ENCODE measurements at regions not wholly inside any gene's neighbourhood (a gene's known extent, or its start where the extent isn't known, plus 50 kb on each side); places are given as distances from the start of the nearest gene placed in this dataset.
A peak's percentile ranks its signal among the peaks of the same experiment; 100 is the strongest.

DNA sequence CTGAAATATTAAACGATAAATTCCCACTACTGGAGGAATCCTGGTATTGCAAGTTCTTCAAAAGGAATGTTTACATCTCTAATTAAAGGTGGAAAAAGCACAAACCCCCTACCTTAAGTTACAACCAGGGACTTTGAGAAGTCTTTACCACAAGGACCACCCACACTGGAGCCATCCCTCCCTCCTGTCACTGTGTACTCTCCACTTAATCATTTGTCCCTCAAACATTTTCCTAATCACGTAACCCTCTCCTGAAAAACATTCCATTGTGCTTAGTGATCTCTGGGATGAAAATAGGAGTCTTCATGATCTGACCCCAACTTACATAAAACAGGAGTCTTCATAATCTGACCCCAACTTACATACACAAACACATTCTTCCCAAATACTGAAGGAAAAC is 85.7 kb downstream of the SUCLG1 start:
- no peak for DNase-seq
- H3K4me1 Mint-ChIP-seq, result no peaks in the 10 kb centered on the region
- no peak for ATAC-seq
- no peak overlapping the region for H3K27ac Mint-ChIP-seq
- peaks cover 23% of the 10 kb centered on the region for H3K27me3 Mint-ChIP-seq
- no peak overlapping the region for H3K4me3 Mint-ChIP-seq
- H3K9me3 Mint-ChIP-seq, result no peaks in the 10 kb centered on the region

DNA sequence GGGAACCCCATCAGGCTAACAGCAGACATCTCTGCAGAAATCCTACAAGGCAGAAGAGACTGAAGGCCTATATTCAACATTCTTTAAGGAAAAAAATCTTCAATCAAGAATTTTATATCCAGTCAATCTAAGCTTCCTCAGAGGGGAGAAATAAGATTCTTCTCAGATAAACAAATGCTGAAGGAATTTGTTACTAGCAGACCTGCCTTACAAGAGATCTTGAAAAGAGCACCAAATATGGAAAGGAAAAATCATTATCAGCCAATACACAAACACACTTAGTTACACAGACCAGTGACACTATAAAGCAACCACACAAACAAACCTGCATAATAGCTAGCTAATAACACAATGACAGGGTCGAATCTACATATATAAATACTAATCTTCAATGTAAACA is 96.5 kb downstream of the SUCLG1 start:
- ATAC-seq (no peak), DNase-seq (no peak)
- Mint-ChIP-seq H3K27ac (no peak overlapping the region), H3K27me3 (peaks cover 19% of the 10 kb centered on the region), H3K9me3 (peaks cover 27 to 32% of the 10 kb centered on the region in 2 donors), H3K4me3 (no peak overlapping the region), H3K4me1 (no peaks in the 10 kb centered on the region)

DNA sequence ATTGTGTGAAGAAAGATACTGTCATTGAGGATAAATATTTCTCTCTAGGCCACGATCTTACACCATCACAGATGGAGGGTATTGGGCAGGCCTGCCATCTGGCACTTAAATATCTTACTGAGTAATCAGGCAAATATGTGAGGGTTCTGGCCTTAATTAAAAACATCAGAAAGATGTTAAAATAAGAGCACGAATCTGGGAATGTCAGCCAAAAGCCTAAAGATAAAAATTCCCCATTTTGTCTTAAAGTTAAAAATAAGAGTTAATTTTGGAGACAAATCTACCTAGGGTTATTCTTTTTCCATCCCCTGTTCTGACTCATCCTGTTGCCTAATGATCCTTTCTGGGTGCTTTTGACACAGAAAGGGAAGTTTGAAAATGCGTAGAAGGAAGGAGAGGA is 121.0 kb downstream of the SUCLG1 start:
- no peak overlapping the region for H3K4me3 Mint-ChIP-seq
- H3K27ac Mint-ChIP-seq, result no peak overlapping the region
- no peak for DNase-seq
- ATAC-seq, result no peak
- no peaks in the 10 kb centered on the region for H3K9me3 Mint-ChIP-seq
- peaks cover 10% of the 10 kb centered on the region for H3K27me3 Mint-ChIP-seq
- H3K4me1 Mint-ChIP-seq, result no peaks in the 10 kb centered on the region

- no peak for DNase-seq
- peaks cover 0 to 5% of the 10 kb centered on the region in 2 donors for H3K9me3 Mint-ChIP-seq
- H3K27ac Mint-ChIP-seq, result no peak overlapping the region
- no peak overlapping the region for H3K4me3 Mint-ChIP-seq
- ATAC-seq, result no peak
- peaks cover 32% of the 10 kb centered on the region for H3K27me3 Mint-ChIP-seq
- no peaks in the 10 kb centered on the region for H3K4me1 Mint-ChIP-seq
Observed at GRCh38 chr2:84327645-84328249, 131.3 kb downstream of the SUCLG1 start.

- DNase-seq (no peak), ATAC-seq (no peak)
- Mint-ChIP-seq H3K4me1 (no peaks in the 10 kb centered on the region), H3K27ac (no peak overlapping the region), H3K9me3 (no peaks in the 10 kb centered on the region), H3K27me3 (peaks cover 32% of the 10 kb centered on the region), H3K4me3 (no peak overlapping the region)
Observed at GRCh38 chr2:84326831-84327432, 132.1 kb downstream of the SUCLG1 start.

GRCh38 chr2:84323890-84324289 is 135.2 kb downstream of the SUCLG1 start:
- H3K4me1 Mint-ChIP-seq, result no peaks in the 10 kb centered on the region
- no peak overlapping the region for H3K4me3 Mint-ChIP-seq
- DNase-seq (no peak), ATAC-seq (no peak)
- H3K9me3 Mint-ChIP-seq, result no peaks in the 10 kb centered on the region
- H3K27me3 Mint-ChIP-seq, result peaks cover 31% of the 10 kb centered on the region
- H3K27ac Mint-ChIP-seq, result peak overlapping the region in 1 of 2 donors; percentile 15

GRCh38 chr2:84320940-84321339 is 138.1 kb downstream of the SUCLG1 start:
- H3K9me3 Mint-ChIP-seq, result no peaks in the 10 kb centered on the region
- H3K4me1 Mint-ChIP-seq, result no peaks in the 10 kb centered on the region
- no peak for DNase-seq
- H3K27ac Mint-ChIP-seq, result no peak overlapping the region
- ATAC-seq, result no peak
- H3K4me3 Mint-ChIP-seq, result no peak overlapping the region
- peaks cover 38% of the 10 kb centered on the region for H3K27me3 Mint-ChIP-seq

GRCh38 chr2:84319581-84319980 is 139.5 kb downstream of the SUCLG1 start:
- ATAC-seq (no peak), DNase-seq (no peak)
- Mint-ChIP-seq H3K9me3 (no peaks in the 10 kb centered on the region), H3K27me3 (peaks cover 27% of the 10 kb centered on the region), H3K4me1 (no peaks in the 10 kb centered on the region), H3K4me3 (no peak overlapping the region), H3K27ac (no peak overlapping the region)

GRCh38 chr2:84317135-84317534 is 141.9 kb downstream of the SUCLG1 start:
- Mint-ChIP-seq H3K4me1 (no peaks in the 10 kb centered on the region), H3K4me3 (no peak overlapping the region), H3K27me3 (peaks cover 18% of the 10 kb centered on the region), H3K9me3 (no peaks in the 10 kb centered on the region), H3K27ac (peak overlapping the region in 1 of 2 donors; percentile 48)
- DNase-seq (no peak), ATAC-seq (peak; percentile 31)

- peaks cover 7% of the 10 kb centered on the region for H3K27me3 Mint-ChIP-seq
- no peaks in the 10 kb centered on the region for H3K4me1 Mint-ChIP-seq
- ATAC-seq (peak; percentile 80), DNase-seq (peak; percentile 72)
- no peak overlapping the region for H3K4me3 Mint-ChIP-seq
- no peak overlapping the region for H3K27ac Mint-ChIP-seq
- no peaks in the 10 kb centered on the region for H3K9me3 Mint-ChIP-seq
Observed at GRCh38 chr2:84314901-84315330, 144.2 kb downstream of the SUCLG1 start.

GRCh38 chr2:84314250-84314649 is 144.8 kb downstream of the SUCLG1 start:
- no peaks in the 10 kb centered on the region for H3K4me1 Mint-ChIP-seq
- H3K4me3 Mint-ChIP-seq, result no peak overlapping the region

DNA sequence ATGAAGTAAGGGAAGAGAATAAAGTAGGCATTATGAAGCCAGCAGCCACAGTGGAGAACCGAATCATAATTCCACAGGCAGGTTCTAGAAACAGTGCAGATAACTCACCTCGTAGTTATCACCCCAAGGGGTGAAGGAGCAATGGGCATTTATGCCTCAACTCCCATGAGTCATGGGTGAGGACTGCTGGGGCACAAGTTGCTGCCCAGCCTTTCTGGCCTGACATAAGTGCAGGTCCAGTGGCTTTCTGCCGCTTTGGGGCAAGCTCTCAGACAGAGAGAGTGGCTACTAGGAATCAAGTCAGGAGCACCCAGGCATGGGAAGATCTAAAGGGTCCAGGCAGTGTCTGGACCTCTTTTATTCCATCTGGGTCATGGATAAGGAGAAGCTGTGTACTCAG is 149.8 kb downstream of the SUCLG1 start:
- Mint-ChIP-seq H3K27me3 (peaks cover 15% of the 10 kb centered on the region), H3K9me3 (peaks cover 0 to 23% of the 10 kb centered on the region in 2 donors), H3K4me3 (no peak overlapping the region), H3K4me1 (no peaks in the 10 kb centered on the region), H3K27ac (no peak overlapping the region)
- DNase-seq, result no peak
- ATAC-seq, result no peak

More at GRCh38 chr2:84314250-84314649, 144.8 kb downstream of the SUCLG1 start:
- Mint-ChIP-seq H3K27me3 (peaks cover 7% of the 10 kb centered on the region), H3K9me3 (no peaks in the 10 kb centered on the region), H3K27ac (no peak overlapping the region)
- no peak for ATAC-seq
- DNase-seq, result no peak

GRCh38 chr2:84306361-84306760 is 152.7 kb downstream of the SUCLG1 start:
- Mint-ChIP-seq H3K4me1 (no peaks in the 10 kb centered on the region), H3K4me3 (no peak overlapping the region), H3K9me3 (peaks cover 0 to 23% of the 10 kb centered on the region in 2 donors), H3K27ac (no peak overlapping the region), H3K27me3 (peaks cover 15% of the 10 kb centered on the region)
- ATAC-seq, result no peak
- no peak for DNase-seq

DNA sequence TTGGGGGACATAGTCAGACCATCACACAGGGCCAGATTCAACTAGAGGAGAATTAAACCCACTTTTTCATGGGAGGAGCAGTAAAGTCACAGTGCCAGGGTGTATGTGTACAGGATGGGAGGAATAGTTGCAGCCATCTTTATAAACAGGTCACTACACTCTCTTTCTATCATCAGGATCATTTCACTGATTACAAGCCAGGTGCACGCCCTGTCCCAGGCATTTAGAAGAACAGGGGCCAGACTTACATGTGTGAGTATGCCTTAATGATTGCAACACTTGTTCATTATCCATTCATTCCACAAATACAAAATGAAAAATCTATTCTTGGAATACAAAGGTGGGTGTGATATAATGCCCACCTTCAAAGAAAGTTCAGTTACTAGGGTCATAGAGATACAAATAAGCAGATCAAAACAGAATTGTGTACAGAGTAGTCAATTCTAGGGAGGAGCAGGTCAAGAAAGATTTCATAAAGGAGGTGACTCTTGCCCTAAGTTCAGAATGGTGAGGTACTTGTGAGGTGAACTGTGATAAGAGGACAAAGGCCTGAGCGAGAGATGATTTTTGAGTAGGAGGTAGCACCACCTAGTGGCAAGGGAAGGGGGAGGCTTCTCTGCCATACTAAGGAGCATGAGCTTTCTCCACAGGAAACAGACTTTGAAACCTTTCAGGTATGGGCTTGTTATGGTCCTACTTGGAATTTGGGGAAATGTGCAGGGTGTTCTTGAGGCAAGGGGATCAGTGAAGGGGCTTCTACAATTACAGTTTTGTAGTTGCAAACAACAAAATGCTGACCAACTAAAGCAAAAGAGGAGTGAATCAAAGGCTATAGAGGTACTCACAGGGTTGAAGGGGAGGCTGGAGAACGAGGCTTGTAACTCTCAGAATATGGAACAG is 156.3 kb downstream of the SUCLG1 start:
- Mint-ChIP-seq H3K27ac (no peak overlapping the region), H3K27me3 (peaks cover 3% of the 10 kb centered on the region), H3K4me1 (no peaks in the 10 kb centered on the region), H3K9me3 (peaks cover 0 to 22% of the 10 kb centered on the region in 2 donors), H3K4me3 (no peak overlapping the region)
- peak; percentile 37 to 40 for DNase-seq
- peak; percentile 86 for ATAC-seq

- Mint-ChIP-seq H3K27me3 (no peaks in the 10 kb centered on the region), H3K4me1 (no peaks in the 10 kb centered on the region), H3K4me3 (no peak overlapping the region), H3K9me3 (peaks cover 0 to 13% of the 10 kb centered on the region in 2 donors), H3K27ac (no peak overlapping the region)
- ATAC-seq (no peak), DNase-seq (no peak)
Observed at GRCh38 chr2:84301717-84302116, 157.4 kb downstream of the SUCLG1 start.

- DNase-seq (no peak), ATAC-seq (no peak)
- no peak overlapping the region for H3K4me3 Mint-ChIP-seq
- H3K27ac Mint-ChIP-seq, result no peak overlapping the region
- peaks cover 0 to 5% of the 10 kb centered on the region in 2 donors for H3K9me3 Mint-ChIP-seq
- no peaks in the 10 kb centered on the region for H3K4me1 Mint-ChIP-seq
- H3K27me3 Mint-ChIP-seq, result no peaks in the 10 kb centered on the region
Observed at GRCh38 chr2:84300696-84301029, 158.4 kb downstream of the SUCLG1 start.

Measured in stimulated activated naive CD8-positive, alpha-beta T cell treated with anti-CD3 and anti-CD28 coated beads, Interleukin-15, amount 100 ng/mL, for 72 hours (primary cell).